ENCODE measurements at regions not wholly inside any gene's neighbourhood (a gene's known extent, or its start where the extent isn't known, plus 50 kb on each side); places are given as distances from the start of the nearest gene placed in this dataset.
A peak's percentile ranks its signal among the peaks of the same experiment; 100 is the strongest.

DNA sequence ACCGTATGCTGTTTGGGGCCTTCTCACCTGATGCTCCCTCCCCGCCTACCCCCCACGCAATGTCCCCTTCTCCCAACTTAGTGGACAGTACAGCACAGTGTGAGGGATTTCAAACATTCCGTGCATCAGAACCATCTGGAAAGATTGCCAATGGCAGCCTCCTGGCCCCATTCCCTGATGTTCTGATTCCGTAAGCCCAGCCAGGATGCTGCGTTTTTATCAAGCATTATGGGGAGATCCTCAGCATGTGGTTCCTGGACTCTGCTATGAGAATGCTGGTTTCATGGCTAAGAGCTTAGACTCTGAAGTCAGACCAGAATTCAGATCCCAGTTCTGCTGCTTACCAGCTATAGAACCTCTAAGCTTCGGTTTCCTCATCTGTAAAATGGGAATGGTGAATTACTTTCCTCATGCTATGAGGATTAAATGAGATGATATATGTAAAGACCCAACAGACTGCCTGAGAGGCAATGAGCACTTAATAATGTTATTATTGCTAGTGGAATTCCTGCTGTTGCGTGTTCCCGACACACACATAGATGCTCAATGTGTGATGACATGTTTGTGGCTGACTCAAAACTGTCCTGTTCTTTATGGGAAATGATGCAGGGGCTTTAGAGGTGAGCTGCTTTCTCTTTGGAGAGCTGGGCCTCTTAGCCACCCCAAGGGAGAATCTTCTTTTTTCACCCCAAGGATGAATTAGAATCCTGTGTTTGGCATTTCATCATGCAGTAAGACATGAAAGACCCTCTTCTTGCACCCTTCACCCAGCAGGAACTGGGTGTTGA, 60.8 kb upstream of the SMNDC1 start:
- Histone ChIP-seq H3K9me3 (ENCODE audit: control insufficient read depth in 1 of 2, low read length in 2 of 2) (no peaks in the 10 kb centered on the region), H3K27me3 (ENCODE audit: insufficient read depth, low read length) (no peaks in the 10 kb centered on the region), H3K36me3 (ENCODE audit: insufficient read depth, low read length) (no peaks in the 10 kb centered on the region), H3K4me3 (ENCODE audit: low read length in 2 of 2) (no peak overlapping the region), H3K27ac (ENCODE audit: low read depth, low read length) (no peak overlapping the region), H3K4me1 (ENCODE audit: insufficient read depth, low read length) (peaks cover 20% of the 10 kb centered on the region)
- Mint-ChIP-seq H3K27ac (peak overlapping the region in 1 of 7 donors; percentile 63), H3K36me3 (peaks cover 0 to 9% of the 10 kb centered on the region in 2 donors), H3K4me3 (peak overlapping the region in 1 of 8 donors; percentile 59), H3K27me3 (no peaks in the 10 kb centered on the region), H3K9me3 (peaks cover 0 to 8% (median 4%) of the 10 kb centered on the region in 8 donors), H3K4me1 (peaks cover 16 to 27% (median 22%) of the 10 kb centered on the region in 4 donors)
- no peak for DNase-seq
- intact Hi-C loops (cut with micrococcal nuclease): no loop called here
- POLR2A ChIA-PET (ENCODE audit: partially characterized antibody): interaction anchor here (1.1 kb wide), 1 partner anchor 9 kb away, joined by 4 read pairs; no protein-coding TSS in a partner anchor
- CTCF ChIA-PET (ENCODE audit: partially characterized antibody): interaction anchor here (0.9 to 3.5 kb wide), 2 partner anchors 11 to 12 kb away, joined by 3 to 14 read pairs; no protein-coding TSS in a partner anchor

DNA sequence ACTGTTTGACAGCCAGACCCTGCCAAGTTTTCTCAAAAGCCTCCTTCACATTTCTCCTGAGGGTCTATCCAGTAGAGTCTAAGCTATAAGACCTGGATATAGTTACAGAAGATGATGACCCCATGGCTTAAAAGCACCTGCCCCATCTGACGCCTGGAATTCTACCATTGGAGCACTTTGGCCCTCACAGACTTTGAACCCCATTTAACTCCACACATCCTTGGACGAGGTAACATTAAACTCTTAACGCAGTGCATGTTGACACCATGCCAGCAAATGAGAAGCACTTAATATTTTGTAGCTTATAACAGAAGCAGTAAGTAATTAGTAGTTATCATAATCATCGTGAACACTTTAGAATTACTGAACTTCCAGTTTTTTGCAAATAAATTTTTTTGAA, 61.9 kb upstream of the SMNDC1 start:
- Histone ChIP-seq H3K4me1 (ENCODE audit: insufficient read depth, low read length) (peaks cover 20% of the 10 kb centered on the region), H3K27me3 (ENCODE audit: insufficient read depth, low read length) (no peaks in the 10 kb centered on the region), H3K36me3 (ENCODE audit: insufficient read depth, low read length) (no peaks in the 10 kb centered on the region), H3K9me3 (ENCODE audit: control insufficient read depth in 1 of 2, low read length in 2 of 2) (no peaks in the 10 kb centered on the region), H3K4me3 (ENCODE audit: low read length in 2 of 2) (no peak overlapping the region), H3K27ac (ENCODE audit: low read depth, low read length) (no peak overlapping the region)
- Mint-ChIP-seq H3K36me3 (peaks cover 0 to 9% of the 10 kb centered on the region in 2 donors), H3K4me1 (peaks cover 16 to 24% (median 21%) of the 10 kb centered on the region in 4 donors), H3K27me3 (no peaks in the 10 kb centered on the region), H3K27ac (no peak overlapping the region), H3K4me3 (no peak overlapping the region), H3K9me3 (peaks cover 0 to 8% (median 5%) of the 10 kb centered on the region in 8 donors)
- intact Hi-C loops (cut with micrococcal nuclease): no loop called here
- DNase-seq: no peak
- ChIA-PET CTCF (ENCODE audit: partially characterized antibody) (interaction anchor here (1.0 to 3.5 kb wide), 4 partner anchors 9 to 174 kb away, joined by 3 to 14 read pairs (median 4); no protein-coding TSS in a partner anchor), POLR2A (ENCODE audit: partially characterized antibody) (interaction anchor here (1.9 kb wide), 1 partner anchor 48 kb away, joined by 4 read pairs; no protein-coding TSS in a partner anchor)

DNA sequence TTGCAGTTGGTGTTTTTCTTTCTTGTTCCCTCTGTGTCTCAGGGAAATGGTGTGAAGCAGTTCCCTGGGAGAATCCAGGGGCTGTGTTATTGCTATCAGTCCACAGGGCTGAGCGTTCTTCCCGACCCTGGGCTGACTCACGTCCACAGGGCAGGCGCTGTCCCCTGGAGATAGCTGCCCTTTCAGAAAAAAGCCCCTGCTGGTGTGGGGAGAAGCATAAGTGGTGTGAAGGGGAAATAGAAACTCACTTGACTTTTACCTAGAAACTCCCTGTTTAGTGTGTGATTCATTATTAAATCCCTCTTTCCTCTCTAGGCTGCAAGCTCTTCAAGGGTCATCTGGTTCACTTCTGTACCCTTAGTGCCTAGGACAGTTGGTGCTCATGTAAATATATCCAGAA, 63.3 kb upstream of the SMNDC1 start:
- Mint-ChIP-seq H3K27ac (peak overlapping the region in 1 of 7 donors; percentile 59), H3K27me3 (no peaks in the 10 kb centered on the region), H3K4me1 (peaks cover 11 to 18% (median 15%) of the 10 kb centered on the region in 4 donors), H3K9me3 (peaks cover 0 to 8% (median 4%) of the 10 kb centered on the region in 8 donors), H3K36me3 (peaks cover 0 to 9% of the 10 kb centered on the region in 2 donors), H3K4me3 (no peak overlapping the region)
- Histone ChIP-seq H3K4me3 (ENCODE audit: low read length in 2 of 2) (no peak overlapping the region), H3K27ac (ENCODE audit: low read depth, low read length) (no peak overlapping the region), H3K27me3 (ENCODE audit: insufficient read depth, low read length) (no peaks in the 10 kb centered on the region), H3K9me3 (ENCODE audit: control insufficient read depth in 1 of 2, low read length in 2 of 2) (no peaks in the 10 kb centered on the region), H3K36me3 (ENCODE audit: insufficient read depth, low read length) (no peaks in the 10 kb centered on the region), H3K4me1 (ENCODE audit: insufficient read depth, low read length) (peaks cover 18% of the 10 kb centered on the region)
- DNase-seq: no peak
- ChIA-PET POLR2A (ENCODE audit: partially characterized antibody) (interaction anchor here (1.9 kb wide), 1 partner anchor 47 kb away, joined by 4 read pairs; no protein-coding TSS in a partner anchor), CTCF (ENCODE audit: partially characterized antibody) (interaction anchor here (0.7 to 3.5 kb wide), 2 partner anchors 13 to 295 kb away, joined by 4 to 14 read pairs; no protein-coding TSS in a partner anchor)
- intact Hi-C loops (cut with micrococcal nuclease): no loop called here

DNA sequence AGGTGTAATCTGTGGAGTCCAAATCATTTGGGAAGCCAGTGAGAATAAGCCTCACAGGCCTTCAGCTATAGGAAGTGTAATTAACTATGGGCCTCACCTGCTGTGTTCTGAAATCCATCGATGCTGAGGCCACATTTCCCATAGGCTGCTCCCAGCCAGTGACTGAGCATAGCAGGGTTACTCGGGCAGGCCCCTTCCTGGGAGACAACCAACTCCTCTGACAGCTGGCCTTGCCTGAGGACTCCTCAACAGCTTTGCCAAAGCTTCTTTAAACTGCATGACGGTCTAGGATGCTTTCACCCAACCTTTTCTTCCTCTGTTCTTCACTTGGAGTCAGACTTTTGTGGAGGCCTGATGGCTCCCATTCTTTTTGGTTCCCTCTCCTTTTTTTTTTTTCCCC, 63.8 kb upstream of the SMNDC1 start:
- Mint-ChIP-seq H3K36me3 (peaks cover 0 to 4% of the 10 kb centered on the region in 2 donors), H3K27ac (no peak overlapping the region), H3K4me1 (peaks cover 7 to 12% (median 9%) of the 10 kb centered on the region in 4 donors), H3K4me3 (no peak overlapping the region), H3K9me3 (peaks cover 0 to 4% (median under 1%) of the 10 kb centered on the region in 8 donors), H3K27me3 (peaks cover 0 to under 1% of the 10 kb centered on the region in 2 donors)
- no peaks in the 10 kb centered on the region for H3K36me3 ChIP-seq (ENCODE audit: insufficient read depth, low read length)
- H3K4me1 ChIP-seq (ENCODE audit: insufficient read depth, low read length): peaks cover 12% of the 10 kb centered on the region
- ChIA-PET CTCF (ENCODE audit: partially characterized antibody) (interaction anchor here (3.5 kb wide), 1 partner anchor 14 kb away, joined by 14 read pairs; no protein-coding TSS in a partner anchor), POLR2A (ENCODE audit: partially characterized antibody) (interaction anchor here (0.7 to 1.9 kb wide), 2 partner anchors 41 to 46 kb away, joined by 3 to 4 read pairs; no protein-coding TSS in a partner anchor)
- H3K4me3 ChIP-seq (ENCODE audit: low read length in 2 of 2): no peak overlapping the region
- DNase-seq: no peak
- no peaks in the 10 kb centered on the region for H3K27me3 ChIP-seq (ENCODE audit: insufficient read depth, low read length)
- intact Hi-C loops (cut with micrococcal nuclease): no loop called here
- H3K9me3 ChIP-seq (ENCODE audit: control insufficient read depth in 1 of 2, low read length in 2 of 2): no peaks in the 10 kb centered on the region
- H3K27ac ChIP-seq (ENCODE audit: low read depth, low read length): no peak overlapping the region

DNA sequence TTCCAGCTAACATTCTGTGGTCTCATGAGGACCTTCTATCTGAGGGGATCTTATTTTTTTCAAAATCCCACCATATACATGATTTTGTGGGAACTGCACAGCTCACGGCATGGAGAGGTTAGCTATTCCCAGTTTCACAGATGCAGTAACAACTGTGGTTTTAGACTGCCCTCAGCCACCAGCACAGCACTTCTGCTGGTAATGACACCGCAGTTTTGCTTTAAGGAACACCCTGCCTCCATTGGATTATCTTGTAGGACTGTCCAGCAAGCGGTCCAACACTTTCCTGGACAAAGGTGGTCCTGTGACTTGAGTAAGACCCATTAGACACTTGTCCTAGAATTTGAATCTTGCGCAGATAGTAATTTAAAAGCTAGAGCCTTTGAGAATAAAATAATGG, 65.3 kb upstream of the SMNDC1 start:
- Mint-ChIP-seq H3K4me1 (no peaks in the 10 kb centered on the region), H3K4me3 (no peak overlapping the region), H3K36me3 (no peaks in the 10 kb centered on the region), H3K9me3 (peaks cover 0 to 1% (median 0%) of the 10 kb centered on the region in 8 donors), H3K27me3 (peaks cover 3 to 4% of the 10 kb centered on the region in 2 donors), H3K27ac (peak overlapping the region in 1 of 7 donors; percentile 47)
- no peaks in the 10 kb centered on the region for H3K4me1 ChIP-seq (ENCODE audit: insufficient read depth, low read length)
- CTCF ChIA-PET (ENCODE audit: partially characterized antibody): no interaction called here
- DNase-seq: no peak
- intact Hi-C loops (cut with micrococcal nuclease): no loop called here
- no peaks in the 10 kb centered on the region for H3K27me3 ChIP-seq (ENCODE audit: insufficient read depth, low read length)
- H3K27ac ChIP-seq (ENCODE audit: low read depth, low read length): no peak overlapping the region
- POLR2A ChIA-PET (ENCODE audit: partially characterized antibody): interaction anchor here (0.6 kb wide), 1 partner anchor 45 kb away, joined by 3 read pairs; no protein-coding TSS in a partner anchor
- no peak overlapping the region for H3K4me3 ChIP-seq (ENCODE audit: low read length in 2 of 2)
- no peaks in the 10 kb centered on the region for H3K9me3 ChIP-seq (ENCODE audit: control insufficient read depth in 1 of 2, low read length in 2 of 2)
- H3K36me3 ChIP-seq (ENCODE audit: insufficient read depth, low read length): no peaks in the 10 kb centered on the region

DNA sequence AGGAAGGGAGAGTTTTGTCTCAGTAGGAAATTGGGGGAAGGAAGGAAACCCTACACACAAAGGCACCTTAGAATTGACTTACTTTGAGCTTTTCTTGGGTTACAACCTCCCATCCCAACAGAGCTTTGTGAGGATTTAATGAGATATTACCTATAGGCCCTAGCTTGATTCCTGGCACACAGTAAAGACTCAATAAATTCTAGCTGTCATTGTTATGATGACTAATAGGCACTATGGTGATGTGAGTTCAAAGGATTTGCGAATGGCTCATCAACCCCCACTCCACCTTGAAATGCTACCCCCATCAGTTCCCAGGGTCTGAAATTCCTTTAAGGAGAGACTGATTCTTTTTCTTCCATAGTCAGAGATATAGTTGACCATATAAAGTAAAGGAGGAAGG, 67.9 kb upstream of the SMNDC1 start:
- no peak for DNase-seq
- intact Hi-C loops (cut with micrococcal nuclease): no loop called here
- Histone ChIP-seq H3K27ac (ENCODE audit: low read depth, low read length) (no peak overlapping the region), H3K4me1 (ENCODE audit: insufficient read depth, low read length) (no peaks in the 10 kb centered on the region), H3K36me3 (ENCODE audit: insufficient read depth, low read length) (no peaks in the 10 kb centered on the region), H3K27me3 (ENCODE audit: insufficient read depth, low read length) (no peaks in the 10 kb centered on the region), H3K9me3 (ENCODE audit: control insufficient read depth in 1 of 2, low read length in 2 of 2) (no peaks in the 10 kb centered on the region), H3K4me3 (ENCODE audit: low read length in 2 of 2) (no peak overlapping the region)
- H3K9me3 Mint-ChIP-seq: peaks cover 0 to 1% (median 0%) of the 10 kb centered on the region in 8 donors
- H3K36me3 Mint-ChIP-seq: no peaks in the 10 kb centered on the region
- no peaks in the 10 kb centered on the region for H3K4me1 Mint-ChIP-seq
- ChIA-PET POLR2A (ENCODE audit: partially characterized antibody) (no interaction called here), CTCF (ENCODE audit: partially characterized antibody) (interaction anchor here (1.5 kb wide), 1 partner anchor 9 kb away, joined by 3 read pairs; no protein-coding TSS in a partner anchor)
- H3K27ac Mint-ChIP-seq: peak overlapping the region in 1 of 7 donors; percentile 56
- peaks cover 3 to 4% of the 10 kb centered on the region in 2 donors for H3K27me3 Mint-ChIP-seq
- H3K4me3 Mint-ChIP-seq: no peak overlapping the region

DNA sequence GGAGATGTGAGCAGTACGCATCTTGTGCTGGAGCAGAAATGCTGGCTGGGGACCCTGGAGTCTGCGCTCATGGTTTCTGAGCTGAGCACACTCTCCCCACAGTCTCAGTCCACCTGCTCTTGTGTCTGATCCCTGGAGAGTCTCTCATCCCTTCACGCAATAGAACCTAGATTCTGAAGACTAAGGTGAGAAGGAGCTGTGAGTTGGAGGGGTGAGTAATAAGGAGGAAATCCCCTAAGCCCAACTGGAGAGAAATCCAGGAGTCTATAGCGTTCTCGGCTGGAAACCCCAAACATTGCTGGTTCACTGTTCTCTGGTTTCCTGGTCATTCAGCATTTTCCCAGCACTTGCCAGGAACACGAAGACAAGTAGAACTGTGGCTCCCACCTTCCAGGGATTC, 68.3 kb upstream of the SMNDC1 start:
- no peaks in the 10 kb centered on the region for H3K9me3 ChIP-seq (ENCODE audit: control insufficient read depth in 1 of 2, low read length in 2 of 2)
- ChIA-PET POLR2A (ENCODE audit: partially characterized antibody) (no interaction called here), CTCF (ENCODE audit: partially characterized antibody) (interaction anchor here (1.5 kb wide), 1 partner anchor 9 kb away, joined by 3 read pairs; no protein-coding TSS in a partner anchor)
- no peaks in the 10 kb centered on the region for H3K4me1 ChIP-seq (ENCODE audit: insufficient read depth, low read length)
- no peak for DNase-seq
- Mint-ChIP-seq H3K27ac (peak overlapping the region in 1 of 7 donors; percentile 56), H3K4me3 (no peak overlapping the region), H3K9me3 (peaks cover 0 to 1% (median 0%) of the 10 kb centered on the region in 8 donors), H3K27me3 (peaks cover 3 to 4% of the 10 kb centered on the region in 2 donors), H3K36me3 (no peaks in the 10 kb centered on the region), H3K4me1 (no peaks in the 10 kb centered on the region)
- no peaks in the 10 kb centered on the region for H3K27me3 ChIP-seq (ENCODE audit: insufficient read depth, low read length)
- intact Hi-C loops (cut with micrococcal nuclease): no loop called here
- no peak overlapping the region for H3K27ac ChIP-seq (ENCODE audit: low read depth, low read length)
- no peaks in the 10 kb centered on the region for H3K36me3 ChIP-seq (ENCODE audit: insufficient read depth, low read length)
- no peak overlapping the region for H3K4me3 ChIP-seq (ENCODE audit: low read length in 2 of 2)
